ENCODE measurements at regions not wholly inside any gene's neighbourhood (a gene's known extent, or its start where the extent isn't known, plus 50 kb on each side); places are given as distances from the start of the nearest gene placed in this dataset.

DNA sequence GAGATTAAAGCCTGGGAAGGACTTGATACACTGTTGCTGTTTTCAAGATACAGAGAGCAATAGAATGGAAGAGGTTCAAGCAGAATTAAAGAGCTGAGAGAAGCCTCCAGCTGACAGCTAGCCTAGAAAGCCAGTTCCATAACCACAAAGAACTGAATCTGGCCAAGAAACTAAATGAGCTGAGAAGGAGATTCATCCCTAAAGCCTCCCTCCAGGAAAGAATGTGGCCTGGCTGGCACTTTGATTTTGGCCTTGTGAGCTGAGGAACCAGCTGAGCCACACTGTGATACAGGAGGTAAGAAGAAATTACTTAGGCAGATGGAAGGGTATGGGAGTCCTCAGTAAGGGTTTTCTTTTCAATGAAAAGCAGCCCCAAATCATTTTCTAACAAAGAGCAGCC is 324.1 kb downstream of the PHF14 start:
- no peak for DNase-seq (ENCODE audit: low spot score)
- TF ChIP-seq, protein P1, sequence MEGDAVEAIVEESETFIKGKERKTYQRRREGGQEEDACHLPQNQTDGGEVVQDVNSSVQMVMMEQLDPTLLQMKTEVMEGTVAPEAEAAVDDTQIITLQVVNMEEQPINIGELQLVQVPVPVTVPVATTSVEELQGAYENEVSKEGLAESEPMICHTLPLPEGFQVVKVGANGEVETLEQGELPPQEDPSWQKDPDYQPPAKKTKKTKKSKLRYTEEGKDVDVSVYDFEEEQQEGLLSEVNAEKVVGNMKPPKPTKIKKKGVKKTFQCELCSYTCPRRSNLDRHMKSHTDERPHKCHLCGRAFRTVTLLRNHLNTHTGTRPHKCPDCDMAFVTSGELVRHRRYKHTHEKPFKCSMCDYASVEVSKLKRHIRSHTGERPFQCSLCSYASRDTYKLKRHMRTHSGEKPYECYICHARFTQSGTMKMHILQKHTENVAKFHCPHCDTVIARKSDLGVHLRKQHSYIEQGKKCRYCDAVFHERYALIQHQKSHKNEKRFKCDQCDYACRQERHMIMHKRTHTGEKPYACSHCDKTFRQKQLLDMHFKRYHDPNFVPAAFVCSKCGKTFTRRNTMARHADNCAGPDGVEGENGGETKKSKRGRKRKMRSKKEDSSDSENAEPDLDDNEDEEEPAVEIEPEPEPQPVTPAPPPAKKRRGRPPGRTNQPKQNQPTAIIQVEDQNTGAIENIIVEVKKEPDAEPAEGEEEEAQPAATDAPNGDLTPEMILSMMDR (IDR thresholded peaks at IDR 0.05; ENCODE audit: extremely low read depth, insufficient read depth, missing control alignments), result no peak
- in situ Hi-C loops (cut with MboI; ENCODE audit: low pct_unique_long_range_greater_than_20kb, low sequenced_read_pairs, unreplicated experiment), result no loop called here

DNA sequence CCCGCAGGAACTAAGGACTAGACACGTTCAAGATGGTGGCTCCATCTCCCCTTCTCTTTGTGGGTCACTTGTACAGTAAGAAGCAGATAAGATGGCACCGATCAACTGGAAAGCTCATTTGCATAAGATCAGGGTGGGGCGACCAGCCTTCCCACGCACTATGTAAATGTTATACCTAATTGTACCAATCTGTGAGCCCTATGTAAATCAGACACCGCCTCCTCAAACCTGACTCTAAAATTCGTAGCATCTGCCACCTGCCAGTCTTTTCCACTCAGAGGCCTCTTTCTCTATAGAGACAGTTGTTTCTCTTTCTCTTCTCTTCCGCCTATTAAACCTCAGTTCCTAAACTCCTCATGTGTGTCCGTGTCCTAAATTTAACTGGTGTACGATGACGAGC is 324.5 kb downstream of the PHF14 start:
- in situ Hi-C loops (cut with MboI; ENCODE audit: low pct_unique_long_range_greater_than_20kb, low sequenced_read_pairs, unreplicated experiment), result no loop called here
- TF ChIP-seq, protein P1 (IDR thresholded peaks at IDR 0.05; ENCODE audit: extremely low read depth, insufficient read depth, missing control alignments), result no peak
- no peak for DNase-seq (ENCODE audit: low spot score)

DNA sequence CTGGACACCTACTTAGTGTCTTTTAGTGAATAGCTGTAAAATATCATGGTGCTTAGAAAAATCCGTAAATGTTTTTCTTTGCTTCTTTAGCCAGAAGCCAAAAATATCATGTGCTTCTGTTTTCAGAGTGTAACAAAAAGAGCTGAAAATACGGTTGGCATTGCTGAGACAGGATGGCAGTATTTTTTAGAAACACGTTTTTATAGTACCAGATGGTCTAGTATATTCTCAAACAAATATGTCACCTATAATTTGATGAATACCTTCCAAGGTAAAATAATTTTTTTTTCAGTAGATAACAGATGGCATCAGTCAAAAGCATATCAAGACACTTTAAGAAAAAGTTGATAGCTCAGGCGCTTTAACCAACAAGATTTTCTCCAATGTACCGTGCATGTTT is 326.6 kb downstream of the PHF14 start:
- TF ChIP-seq, protein P1 (IDR thresholded peaks at IDR 0.05; ENCODE audit: extremely low read depth, insufficient read depth, missing control alignments), result no peak
- no peak for DNase-seq (ENCODE audit: low spot score)
- in situ Hi-C loops (cut with MboI; ENCODE audit: low pct_unique_long_range_greater_than_20kb, low sequenced_read_pairs, unreplicated experiment), result no loop called here

DNA sequence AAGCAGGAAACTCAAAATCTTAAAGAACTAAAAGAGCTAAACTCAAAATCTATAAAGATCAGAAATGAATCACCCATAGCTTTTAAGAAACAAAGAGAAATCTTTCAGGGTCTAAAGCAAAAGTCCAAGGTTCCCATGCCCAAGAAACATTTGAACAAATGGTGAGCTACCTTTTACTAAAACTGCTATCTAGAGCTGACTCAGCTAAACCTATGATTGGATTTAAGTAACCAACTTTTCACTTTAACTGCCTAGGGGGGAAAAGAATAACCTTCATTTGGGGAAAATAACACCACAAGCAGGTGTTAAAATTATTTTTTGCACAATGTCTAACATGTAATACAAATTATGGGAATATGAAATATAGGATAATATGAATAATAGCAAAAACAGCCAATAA is 328.4 kb downstream of the PHF14 start:
- TF ChIP-seq, protein P1 (IDR thresholded peaks at IDR 0.05; ENCODE audit: extremely low read depth, insufficient read depth, missing control alignments), result no peak
- in situ Hi-C loops (cut with MboI; ENCODE audit: low pct_unique_long_range_greater_than_20kb, low sequenced_read_pairs, unreplicated experiment), result no loop called here

DNA sequence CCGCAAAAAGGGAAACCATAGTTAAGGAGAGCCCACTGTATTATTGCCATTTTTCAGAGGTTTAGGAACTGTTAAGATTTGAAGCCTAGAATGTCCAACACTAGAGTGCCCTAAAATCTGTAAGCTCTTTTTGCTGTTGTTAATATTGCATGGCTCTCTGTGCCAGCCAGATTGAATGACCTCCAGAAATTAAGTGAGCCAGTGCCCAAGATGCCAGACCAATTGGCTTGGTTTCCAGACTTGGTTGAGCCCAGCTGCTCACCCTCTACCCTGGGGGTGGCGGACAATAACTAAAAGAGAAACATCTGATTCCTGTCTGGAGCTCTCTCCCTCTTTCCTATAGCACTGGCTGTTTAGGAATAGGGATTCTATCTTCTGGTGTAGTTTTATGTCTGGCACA is 340.1 kb downstream of the PHF14 start:
- in situ Hi-C loops (cut with MboI; ENCODE audit: low pct_unique_long_range_greater_than_20kb, low sequenced_read_pairs, unreplicated experiment), result no loop called here
- TF ChIP-seq, protein P1 (IDR thresholded peaks at IDR 0.05; ENCODE audit: extremely low read depth, insufficient read depth, missing control alignments), result no peak
- DNase-seq (ENCODE audit: low spot score), result no peak

More for the DNA sequence above, 328.4 kb downstream of the PHF14 start:
- no peak for DNase-seq (ENCODE audit: low spot score)

DNA sequence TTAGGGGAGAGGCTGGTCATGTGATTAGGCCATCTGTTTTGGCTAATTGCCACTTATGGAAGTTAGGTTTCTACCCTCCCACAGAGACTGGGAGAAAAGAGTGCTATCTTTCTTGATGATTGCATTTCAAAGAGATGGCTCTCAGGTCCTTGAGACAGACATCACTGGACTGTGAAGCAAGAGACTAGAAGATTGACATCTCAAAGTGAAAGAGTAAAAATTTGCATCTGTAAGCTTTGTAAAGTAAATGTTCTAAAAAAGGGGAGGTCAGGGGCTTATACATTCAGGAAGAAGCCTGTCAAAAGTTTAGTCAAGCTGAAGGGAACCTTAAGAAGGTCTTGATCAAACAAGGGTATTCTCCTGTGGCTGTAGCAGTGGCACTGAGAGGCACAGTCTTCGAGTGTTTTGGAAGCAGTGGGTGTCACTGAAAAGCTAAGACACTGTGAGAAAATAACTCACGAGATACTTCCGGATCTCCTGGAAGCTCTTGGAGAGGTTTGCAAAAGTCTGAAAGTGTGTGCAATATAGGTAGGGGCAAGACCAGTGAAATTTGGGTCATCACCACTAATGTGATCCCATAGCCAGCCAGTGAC is 342.1 kb downstream of the PHF14 start:
- TF ChIP-seq, protein P1 (IDR thresholded peaks at IDR 0.05; ENCODE audit: extremely low read depth, insufficient read depth, missing control alignments), result no peak
- peak; percentile 8 for DNase-seq (ENCODE audit: low spot score)
- in situ Hi-C loops (cut with MboI; ENCODE audit: low pct_unique_long_range_greater_than_20kb, low sequenced_read_pairs, unreplicated experiment), result no loop called here
